GM10248 (cell line): ENCODE measurements at regions not wholly inside any gene's neighbourhood (a gene's known extent, or its start where the extent isn't known, plus 50 kb on each side); places are given as distances from the start of the nearest gene placed in this dataset.

Source experiments
- CTCF ChIA-PET: fragments of 300-600 bp; sonication (Branson Sonifier 250); formaldehyde crosslinking; extraction: SDS; loops from one replicate; lab custom pipeline; 2021; ENCODE audit warnings: antibody characterized with exemption; lab: Yijun Ruan, JAX
- POLR2A ChIA-PET: fragments of 350-650 bp; sonication (Branson Sonifier 250); formaldehyde crosslinking; extraction: SDS; loops from one replicate; lab custom pipeline; 2020; ENCODE audit warnings: antibody characterized with exemption; lab: Yijun Ruan, JAX
- DNase-seq: peaks from one replicate; pipeline ENCODE4 v3.0.0; 2012; ENCODE audit errors: extremely low spot score
- CTCF ChIP-seq: IDR thresholded peaks from 2 replicates; pipeline ENCODE4 v1.5.1; 2012; ENCODE audit warnings: mild to moderate bottlenecking, low read depth; ENCODE audit errors: extremely low read depth, missing control alignments, control extremely low read depth

GRCh38 chr7:136339464-136339863, 362.3 kb upstream of the MTPN start:
- POLR2A ChIA-PET, result no interaction called here

GRCh38 chr7:136336932-136337331, 359.8 kb upstream of the MTPN start:
- no peak for TF ChIP-seq CTCF
- CTCF ChIA-PET, result interaction anchor here (1.0 to 2.6 kb wide), 2 partner anchors 13 kb away, joined by 4 to 14 read pairs; no protein-coding TSS in a partner anchor
- no peak for DNase-seq
- POLR2A ChIA-PET, result no interaction called here

More at GRCh38 chr7:136339464-136339863, 362.3 kb upstream of the MTPN start:
- CTCF ChIA-PET, result interaction anchor here (2.6 kb wide), 1 partner anchor 10 kb away, joined by 14 read pairs; no protein-coding TSS in a partner anchor
- TF ChIP-seq CTCF, result no peak
- no peak for DNase-seq

- DNase-seq, result no peak
- ChIA-PET CTCF (no interaction called here), POLR2A (no interaction called here)
- TF ChIP-seq CTCF, result no peak
These were observed 356.5 kb upstream of the MTPN start for GRCh38 chr7:136333636-136334035.

GRCh38 chr7:136326045-136326609, 349.0 kb upstream of the MTPN start:
- POLR2A ChIA-PET, result no interaction called here
- CTCF ChIA-PET, result interaction anchor here (1.2 kb wide), 1 partner anchor 9 kb away, joined by 6 read pairs; no protein-coding TSS in a partner anchor
- TF ChIP-seq CTCF, result no peak

GRCh38 chr7:136325578-136325977, 348.4 kb upstream of the MTPN start:
- POLR2A ChIA-PET, result no interaction called here
- TF ChIP-seq CTCF, result no peak
- CTCF ChIA-PET, result interaction anchor here (1.2 kb wide), 1 partner anchor 10 kb away, joined by 6 read pairs; no protein-coding TSS in a partner anchor
- no peak for DNase-seq

More at GRCh38 chr7:136326045-136326609, 349.0 kb upstream of the MTPN start:
- DNase-seq, result no peak

- ChIA-PET CTCF (no interaction called here), POLR2A (no interaction called here)
- DNase-seq, result no peak
- no peak for TF ChIP-seq CTCF
These were observed 347.9 kb upstream of the MTPN start for GRCh38 chr7:136325027-136325426.
